Liver (tissue), 8 donors: ENCODE measurements at regions not wholly inside any gene's neighbourhood (a gene's known extent, or its start where the extent isn't known, plus 50 kb on each side); places are given as distances from the start of the nearest gene placed in this dataset.

Experiments
- DNase-seq: peaks from one replicate; pipeline ENCODE4 v3.0.0-alpha.2; 2017; ENCODE audit warnings: low spot score
- H3K27ac ChIP-seq, 2 donors: one replicate each; pipeline ENCODE4 v1.7.0; 2013; ENCODE audit warnings: inconsistent platforms in 2 of 2, low read length in 2 of 2, control low read depth in 1 of 2, low read depth in 1 of 2, mild to moderate bottlenecking in 1 of 2
- H3K27me3 ChIP-seq, 4 donors: one replicate each; pipeline versions ENCODE4 v1.6.1 to v1.7.0; 2013; ENCODE audit warnings: low read length in 3 of 4, inconsistent platforms in 1 of 4, mild to moderate bottlenecking in 1 of 4, moderate library complexity in 1 of 4; ENCODE audit not compliant: control insufficient read depth in 4 of 4, insufficient read depth in 4 of 4
- H3K36me3 ChIP-seq, 4 donors: one replicate each; pipeline versions ENCODE4 v1.6.1 to v1.7.0; 2013; ENCODE audit warnings: low read length in 3 of 4, mild to moderate bottlenecking in 3 of 4, low read depth in 1 of 4, moderate library complexity in 1 of 4; ENCODE audit not compliant: control insufficient read depth in 4 of 4, insufficient read depth in 3 of 4
- H3K4me1 ChIP-seq, 4 donors: one replicate each; pipeline versions ENCODE4 v1.6.1 to v1.7.0; 2013; ENCODE audit warnings: low read length in 3 of 4, mild to moderate bottlenecking in 3 of 4, moderate library complexity in 1 of 4; ENCODE audit not compliant: control insufficient read depth in 4 of 4, insufficient read depth in 4 of 4
- H3K4me3 ChIP-seq, 3 donors: one replicate each; pipeline versions ENCODE4 v1.6.1 to v1.7.0; 2013; ENCODE audit warnings: low read length in 3 of 3, control low read depth in 1 of 3, low read depth in 1 of 3, mild to moderate bottlenecking in 1 of 3
- H3K9ac ChIP-seq, 2 donors: one replicate each; pipeline ENCODE4 v1.7.0; 2013; ENCODE audit warnings: low read length in 2 of 2, mild to moderate bottlenecking in 2 of 2, moderate library complexity in 2 of 2, control low read depth in 1 of 2, low read depth in 1 of 2
- H3K9me3 ChIP-seq, 4 donors: one replicate each; pipeline versions ENCODE4 v1.6.1 to v1.7.0; 2013; ENCODE audit warnings: low read length in 3 of 4; ENCODE audit not compliant: control insufficient read depth in 4 of 4
- CTCF ChIP-seq: fragments of 150-350 bp; IDR thresholded peaks from 2 replicates; pipeline ENCODE4 v1.5.1; 2017; ENCODE audit warnings: improper control_type of control experiment, low read depth, low read length; ENCODE audit not compliant: missing input control
- EGR1 ChIP-seq, 2 donors: IDR thresholded peaks; 2 replicates each; pipeline ENCODE4 v1.6.1; 2016 to 2018; ENCODE audit warnings: antibody characterized with exemption in 2 of 2, low read depth in 2 of 2
- FOXA1 ChIP-seq: IDR thresholded peaks from 2 replicates; pipeline ENCODE4 v1.6.1; 2016; ENCODE audit warnings: antibody characterized with exemption
- HNF4A ChIP-seq, 2 donors: conservative IDR thresholded peaks; 2 replicates each; pipeline ENCODE4 v1.6.1; 2016; ENCODE audit warnings: antibody characterized with exemption in 2 of 2, mild to moderate bottlenecking in 2 of 2
- HNF4G ChIP-seq: IDR thresholded peaks from 2 replicates; pipeline ENCODE4 v1.6.1; 2016; ENCODE audit warnings: antibody characterized with exemption
- JUND ChIP-seq, 2 donors: IDR thresholded peaks; 2 replicates each; pipeline ENCODE4 v1.6.1; 2016; ENCODE audit warnings: antibody characterized with exemption in 2 of 2
- MAX ChIP-seq: IDR thresholded peaks from 2 replicates; pipeline ENCODE4 v1.6.1; 2016; ENCODE audit warnings: antibody characterized with exemption
- RAD21 ChIP-seq, 2 donors: IDR thresholded peaks; 2 replicates each; pipeline ENCODE4 v1.6.1; 2016; ENCODE audit warnings: antibody characterized with exemption in 2 of 2, mild to moderate bottlenecking in 2 of 2
- REST ChIP-seq: IDR thresholded peaks from 2 replicates; pipeline ENCODE4 v1.6.1; 2016; ENCODE audit warnings: antibody characterized with exemption, mild to moderate bottlenecking
- RXRA ChIP-seq, 2 donors: IDR thresholded peaks; 2 replicates each; pipeline ENCODE4 v1.6.1; 2017 to 2018; ENCODE audit warnings: antibody characterized with exemption in 2 of 2, mild to moderate bottlenecking in 1 of 2
- SP1 ChIP-seq: IDR thresholded peaks from 2 replicates; pipeline ENCODE4 v1.6.1; 2018; ENCODE audit warnings: antibody characterized with exemption, mild to moderate bottlenecking
- TAF1 ChIP-seq: conservative IDR thresholded peaks from 2 replicates; pipeline ENCODE4 v1.6.1; 2016; ENCODE audit warnings: antibody characterized with exemption, mild to moderate bottlenecking
- YY1 ChIP-seq: IDR thresholded peaks from 2 replicates; pipeline ENCODE4 v1.6.1; 2016; ENCODE audit warnings: antibody characterized with exemption, mild to moderate bottlenecking
- ZBTB33 ChIP-seq: IDR thresholded peaks from 2 replicates; pipeline ENCODE4 v1.6.1; 2016; ENCODE audit warnings: antibody characterized with exemption
- WGBS: extraction: QIAGEN DNeasy Blood & Tissue Kit; methylation state at CpG from one replicate; pipeline ENCODE4 v1.1.7; 2013; 5-methylcytosine and 5-hydroxymethylcytosine counted together
- donor health status: healthy.
- donor health status: healthy.
- donor health status: healthy.
- donor health status: healthy.
- donor health status: healthy.

- Histone ChIP-seq H3K9ac (no peak overlapping the region), H3K27me3 (no peaks in the 10 kb centered on the region), H3K4me1 (no peaks in the 10 kb centered on the region), H3K27ac (no peak overlapping the region), H3K9me3 (no peaks in the 10 kb centered on the region), H3K36me3 (no peaks in the 10 kb centered on the region), H3K4me3 (no peak overlapping the region)
- DNase-seq = no peak
- TF ChIP-seq EGR1 (IDR thresholded peaks at IDR 0.05; ENCODE audit: low read depth in 2 of 2) = no peak
- TF ChIP-seq JUND (IDR thresholded peaks at IDR 0.05) = no peak
- no peak for TF ChIP-seq SP1
- no peak for TF ChIP-seq HNF4A (conservative IDR thresholded peaks at IDR 0.05)
- TF ChIP-seq RXRA (IDR thresholded peaks at IDR 0.05) = no peak
- TF ChIP-seq YY1 = no peak
- TF ChIP-seq ZBTB33 = no peak
- TF ChIP-seq MAX = no peak
- TF ChIP-seq HNF4G = no peak
- TF ChIP-seq REST = no peak
- TF ChIP-seq RAD21 (IDR thresholded peaks at IDR 0.05) = no peak
- TF ChIP-seq FOXA1 = no peak
- TF ChIP-seq CTCF = no peak
- TF ChIP-seq TAF1 = no peak
- WGBS = 80% methylated on average over 7 of the region's 7 CpGs
These were observed 250.9 kb downstream of the SIPA1L2 start for GRCh38 chr1:232379063-232379434.

GRCh38 chr1:232378266-232379062 is 251.5 kb downstream of the SIPA1L2 start:
- DNase-seq = no peak
- TF ChIP-seq RXRA (IDR thresholded peaks at IDR 0.05) (no peak), FOXA1 (no peak)

More at GRCh38 chr1:232378266-232379062, 251.5 kb downstream of the SIPA1L2 start:
- H3K27me3 ChIP-seq = no peaks in the 10 kb centered on the region
- H3K9me3 ChIP-seq = no peaks in the 10 kb centered on the region
- 79% methylated on average over 13 of the region's 13 CpGs for WGBS
- H3K27ac ChIP-seq = no peak overlapping the region
- no peak overlapping the region for H3K4me3 ChIP-seq
- H3K36me3 ChIP-seq = no peaks in the 10 kb centered on the region
- no peaks in the 10 kb centered on the region for H3K4me1 ChIP-seq
- no peak overlapping the region for H3K9ac ChIP-seq
